GM12872 (cell line): ENCODE measurements at regions not wholly inside any gene's neighbourhood (a gene's known extent, or its start where the extent isn't known, plus 50 kb on each side); places are given as distances from the start of the nearest gene placed in this dataset.

Source experiments
- CTCF ChIP-seq: IDR thresholded peaks from 3 replicates; pipeline ENCODE4 v1.5.1; 2011; ENCODE audit warnings: low read depth, mild to moderate bottlenecking, low read length, moderate library complexity; ENCODE audit not compliant: insufficient read depth

GRCh38 chr1:166579557-166580501, 259.4 kb upstream of the POGK start:
- TF ChIP-seq CTCF: no peak

GRCh38 chr1:166588741-166589140, 250.5 kb upstream of the POGK start:
- TF ChIP-seq CTCF: no peak

- no peak for TF ChIP-seq CTCF
Measured at GRCh38 chr1:166590161-166590560, 249.1 kb upstream of the POGK start.

GRCh38 chr1:166594646-166595045, 244.6 kb upstream of the POGK start:
- no peak for TF ChIP-seq CTCF

GRCh38 chr1:166597516-166597915, 241.8 kb upstream of the POGK start:
- TF ChIP-seq CTCF: no peak

- TF ChIP-seq CTCF: no peak
Measured at GRCh38 chr1:166600574-166600973, 238.7 kb upstream of the POGK start.

GRCh38 chr1:166601650-166602278, 237.5 kb upstream of the POGK start:
- TF ChIP-seq CTCF: no peak
